Body of pancreas (tissue), 4 donors: ENCODE measurements at regions not wholly inside any gene's neighbourhood (a gene's known extent, or its start where the extent isn't known, plus 50 kb on each side); places are given as distances from the start of the nearest gene placed in this dataset.
"Not testable (repeated sequence)": the region's sequence is repeated elsewhere in the genome, so short reads cannot be mapped to it uniquely, and the experiment has no call there.

ENCODE experiments used
- ATAC-seq: fragments of 150-250 bp; one replicate; pipeline ENCODE4 v1.9.1; 2016
- DNase-seq, 4 donors: peaks; one replicate each; pipeline ENCODE4 v3.0.0-alpha.2; 2019
- H3K27ac ChIP-seq, 4 donors: fragments of 200-600 bp; sonication (generic); 1 replicate in 3 of 4; 2 replicates in 1 of 4; pipeline versions ENCODE4 v1.5.1 to v1.6.1; 2016 to 2019; ENCODE audit warnings: mild to moderate bottlenecking in 1 of 4, mixed read lengths in 1 of 4, moderate library complexity in 1 of 4
- H3K27me3 ChIP-seq, 2 donors: fragments of 200-600 bp; sonication (generic); one replicate each; pipeline ENCODE4 v1.6.0; 2016; ENCODE audit warnings: mild to moderate bottlenecking in 1 of 2
- H3K36me3 ChIP-seq, 2 donors: fragments of 200-600 bp; sonication (generic); replicated peaks in 1 of 2; 2 replicates each; pipeline ENCODE4 v1.5.1; 2016; ENCODE audit warnings: low read depth in 2 of 2; ENCODE audit not compliant: insufficient read depth in 1 of 2
- H3K4me1 ChIP-seq: fragments of 200-600 bp; sonication (generic); one replicate; pipeline ENCODE4 v1.6.0; 2016
- H3K4me3 ChIP-seq, 2 donors: fragments of 200-600 bp; sonication (generic); 1 replicate in 1 of 2; 2 replicates in 1 of 2; pipeline ENCODE4 v1.5.1; 2016 to 2019
- H3K9me3 ChIP-seq, 3 donors: fragments of 200-600 bp; sonication (generic); 1 replicate in 2 of 3; 2 replicates in 1 of 3; pipeline ENCODE4 v1.5.1; 2016
- CTCF ChIP-seq, 7 experiments: fragments of 450-650 bp in 4 of 7; fragments of 200-600 bp in 3 of 7; sonication (generic) in 3 of 7; IDR thresholded peaks; one replicate each; pipeline ENCODE4 v1.5.1; 2016 to 2019; ENCODE audit warnings: antibody characterized with exemption in 7 of 7
- POLR2A ChIP-seq, 3 donors: fragments of 450-650 bp; IDR thresholded peaks; one replicate each; pipeline ENCODE4 v1.6.1; 2016; ENCODE audit warnings: antibody characterized with exemption in 3 of 3, mild to moderate bottlenecking in 2 of 3
- WGBS, 2 donors: methylation state at CpG; one replicate each; pipeline ENCODE4 v1.1.5; 2017; 5-methylcytosine and 5-hydroxymethylcytosine counted together
- intact Hi-C: fragments of 100-400 bp; cut with DNase I; formaldehyde crosslinking; loops from one replicate; pipeline ENCODE4 v1.15.1; 2023

DNA sequence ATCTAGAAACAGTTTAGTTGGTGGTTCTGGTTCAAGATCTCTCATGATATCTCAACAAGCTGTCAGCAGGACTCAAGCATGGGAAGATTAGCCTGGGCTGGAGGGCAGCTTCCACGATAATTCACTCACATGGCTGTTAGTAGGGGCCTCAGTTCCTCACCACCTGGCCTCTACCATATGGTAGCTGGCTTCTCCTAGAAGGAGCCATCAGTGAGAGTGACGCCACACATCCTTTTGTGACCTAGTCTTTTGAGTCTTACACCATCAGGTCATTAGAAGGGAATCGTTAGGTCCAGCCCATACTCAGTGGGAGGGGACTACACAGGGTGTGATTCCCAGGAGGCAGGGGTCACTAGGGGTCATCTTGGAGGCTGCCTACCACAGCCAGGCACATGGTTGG is 239.3 kb upstream of the PLPP4 start:
- DNase-seq (no peak), ATAC-seq (no peak)
- H3K27me3 ChIP-seq = no peaks in the 10 kb centered on the region
- TF ChIP-seq POLR2A (IDR thresholded peaks at IDR 0.05) (no peak), CTCF (IDR thresholded peaks at IDR 0.05) (no peak)
- WGBS, 2 donors = 67 to 69% methylated on average over 2 to 3 of the region's 3 CpGs
- H3K4me3 ChIP-seq = no peak overlapping the region
- H3K9me3 ChIP-seq = no peaks in the 10 kb centered on the region
- no peaks in the 10 kb centered on the region for H3K36me3 ChIP-seq
- no peaks in the 10 kb centered on the region for H3K4me1 ChIP-seq
- H3K27ac ChIP-seq = no peak overlapping the region
- intact Hi-C loops = no loop called here

DNA sequence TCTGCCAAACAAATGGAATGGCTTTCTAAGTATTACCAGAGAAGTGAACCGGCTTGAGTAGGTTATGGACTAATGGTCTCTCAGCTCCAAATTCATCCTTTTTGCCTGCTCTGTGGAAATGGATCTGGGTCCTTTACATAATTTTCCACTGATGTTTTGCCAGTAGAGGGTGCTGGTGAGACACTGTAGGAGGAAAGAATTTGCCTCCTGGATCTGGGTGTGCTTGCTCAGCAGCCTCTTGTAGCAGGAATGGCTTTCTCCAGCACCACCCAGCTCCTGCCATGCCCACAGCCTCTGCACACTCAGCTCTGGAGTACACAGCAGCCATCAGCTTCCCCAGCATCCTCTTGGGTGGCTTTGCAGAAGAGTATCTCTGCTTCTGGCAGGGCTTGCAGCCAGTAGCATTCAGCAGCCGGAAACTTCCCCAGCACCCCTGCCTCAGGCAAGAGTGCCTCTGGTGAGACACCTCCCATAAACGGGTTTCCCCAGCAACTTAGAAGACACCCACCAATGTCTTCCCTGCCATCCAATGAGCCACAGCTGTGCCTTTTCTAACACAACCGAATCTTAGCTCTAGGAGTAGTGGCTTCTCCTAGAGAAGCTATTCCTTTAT is 235.0 kb upstream of the PLPP4 start:
- TF ChIP-seq POLR2A (IDR thresholded peaks at IDR 0.05) (no peak), CTCF (IDR thresholded peaks at IDR 0.05) (peak; percentile 42 to 74 (median 63))
- ATAC-seq = peak; percentile 21
- Histone ChIP-seq H3K4me1 (no peaks in the 10 kb centered on the region), H3K9me3 (no peaks in the 10 kb centered on the region), H3K4me3 (no peak overlapping the region), H3K27ac (no peak overlapping the region), H3K36me3 (no peaks in the 10 kb centered on the region), H3K27me3 (no peaks in the 10 kb centered on the region)
- WGBS, 2 donors = 55 to 58% methylated on average over 3 to 4 of the region's 4 CpGs
- peak; percentile 48 to 61 (median 52) for DNase-seq
- intact Hi-C loops = loop anchor here (10.0 kb wide), 1 partner anchor 113 kb away; no protein-coding TSS in a partner anchor

DNA sequence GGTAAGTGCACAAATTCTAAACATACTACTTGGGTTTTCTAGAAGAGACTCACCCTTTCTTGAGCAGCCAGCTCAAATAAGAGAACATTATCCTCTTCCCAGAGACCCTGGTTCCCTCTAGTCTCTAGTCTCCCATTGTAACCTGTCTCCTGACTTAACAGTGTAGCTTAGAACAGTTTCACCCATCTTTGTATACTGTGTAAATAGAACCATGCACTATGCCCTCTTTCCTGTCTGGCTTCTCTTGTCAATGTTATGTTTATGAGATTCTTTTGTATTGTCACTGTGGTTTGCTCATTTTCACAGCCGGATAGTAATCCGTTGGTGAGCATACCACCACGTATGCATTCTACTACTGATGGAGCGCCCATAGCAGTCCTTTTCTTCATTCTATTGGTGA is 227.4 kb upstream of the PLPP4 start:
- intact Hi-C loops = loop anchor here (10.0 kb wide), 1 partner anchor 105 kb away; no protein-coding TSS in a partner anchor

DNA sequence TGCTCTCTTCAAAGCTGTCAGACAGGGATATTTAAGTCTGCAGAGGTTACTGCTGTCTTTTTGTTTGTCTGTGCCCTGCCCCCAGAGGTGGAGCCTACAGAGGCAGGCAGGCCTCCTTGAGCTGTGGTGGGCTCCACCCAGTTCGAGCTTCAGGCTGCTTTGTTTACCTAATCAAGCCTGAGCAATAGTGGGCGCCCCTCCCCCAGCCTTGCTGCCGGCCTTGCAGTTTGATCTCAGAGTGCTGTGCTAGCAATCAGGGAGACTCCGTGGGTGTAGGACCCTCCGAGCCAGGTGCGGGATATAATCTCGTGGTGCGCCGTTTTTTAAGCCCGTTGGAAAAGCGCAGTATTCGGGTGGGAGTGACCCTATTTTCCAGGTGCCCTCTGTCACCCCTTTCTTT is 217.3 kb upstream of the PLPP4 start:
- DNase-seq, ATAC-seq, H3K9me3 ChIP-seq, H3K27me3 ChIP-seq, intact Hi-C loops, H3K4me3 ChIP-seq, H3K36me3 ChIP-seq, H3K4me1 ChIP-seq, H3K27ac ChIP-seq: not testable (repeated sequence)
- 42 to 63% methylated on average over 8 to 11 of the region's 12 CpGs for WGBS, 2 donors

More for the DNA sequence above, 227.4 kb upstream of the PLPP4 start:
- DNase-seq (no peak), ATAC-seq (no peak)
- TF ChIP-seq POLR2A (IDR thresholded peaks at IDR 0.05) = no peak
- no peak for TF ChIP-seq CTCF (IDR thresholded peaks at IDR 0.05)
- WGBS, 2 donors = 85 to 92% methylated on average over 4 of the region's 4 CpGs
- Histone ChIP-seq H3K4me1 (no peaks in the 10 kb centered on the region), H3K4me3 (no peak overlapping the region), H3K9me3 (no peaks in the 10 kb centered on the region), H3K27me3 (no peaks in the 10 kb centered on the region), H3K27ac (no peak overlapping the region), H3K36me3 (no peaks in the 10 kb centered on the region)

- intact Hi-C loops = no loop called here
- no peak overlapping the region for H3K27ac ChIP-seq
- H3K36me3 ChIP-seq = no peaks in the 10 kb centered on the region
- TF ChIP-seq POLR2A (IDR thresholded peaks at IDR 0.05) = no peak
- no peak for TF ChIP-seq CTCF (IDR thresholded peaks at IDR 0.05)
- WGBS, 2 donors = 79 to 85% methylated on average over 11 to 13 of the region's 13 CpGs
- DNase-seq (no peak), ATAC-seq (no peak)
- H3K4me3 ChIP-seq = no peak overlapping the region
- H3K4me1 ChIP-seq = peaks cover 15% of the 10 kb centered on the region
- H3K9me3 ChIP-seq = no peaks in the 10 kb centered on the region
- no peaks in the 10 kb centered on the region for H3K27me3 ChIP-seq
These were observed 205.1 kb upstream of the PLPP4 start for GRCh38 chr10:120251821-120252442.
